HG03095 (cell line): ENCODE measurements at regions not wholly inside any gene's neighbourhood (a gene's known extent, or its start where the extent isn't known, plus 50 kb on each side); places are given as distances from the start of the nearest gene placed in this dataset.

ENCODE experiments used
- ATAC-seq: cut with Tn5 transposase; IDR thresholded peaks from one replicate; pipeline ENCODE4 v1.9.1; 2021; ENCODE audit warnings: moderate library complexity; ENCODE audit not compliant: unreplicated experiment

- no peak for ATAC-seq
Measured at GRCh38 chr1:55503663-55504305, 288.6 kb upstream of the USP24 start.

- no peak for ATAC-seq
Measured at GRCh38 chr1:55500601-55501000, 285.4 kb upstream of the USP24 start.

- no peak for ATAC-seq
Measured at GRCh38 chr1:55490547-55490946, 275.4 kb upstream of the USP24 start.

- ATAC-seq: no peak
Measured at GRCh38 chr1:55484173-55484572, 269.0 kb upstream of the USP24 start.

GRCh38 chr1:55483523-55483922 is 268.4 kb upstream of the USP24 start:
- ATAC-seq: no peak

- ATAC-seq: no peak
Measured at GRCh38 chr1:55481634-55482033, 266.5 kb upstream of the USP24 start.

- no peak for ATAC-seq
Measured at GRCh38 chr1:55480029-55480795, 265.0 kb upstream of the USP24 start.

- no peak for ATAC-seq
Measured at GRCh38 chr1:55478742-55479141, 263.6 kb upstream of the USP24 start.

GRCh38 chr1:55477953-55478352 is 262.8 kb upstream of the USP24 start:
- ATAC-seq: no peak

- ATAC-seq: no peak
Measured at GRCh38 chr1:55476445-55477015, 261.4 kb upstream of the USP24 start.

- no peak for ATAC-seq
Measured at GRCh38 chr1:55474168-55474786, 259.1 kb upstream of the USP24 start.

- no peak for ATAC-seq
Measured at GRCh38 chr1:55473661-55474060, 258.5 kb upstream of the USP24 start.

- ATAC-seq: no peak
Measured at GRCh38 chr1:55472784-55473183, 257.6 kb upstream of the USP24 start.

- ATAC-seq: no peak
Measured at GRCh38 chr1:55472115-55472514, 257.0 kb upstream of the USP24 start.

- ATAC-seq: no peak
Measured at GRCh38 chr1:55468142-55468795, 253.1 kb upstream of the USP24 start.

- ATAC-seq: no peak
Measured at GRCh38 chr1:55466921-55467320, 251.8 kb upstream of the USP24 start.

- no peak for ATAC-seq
Measured at GRCh38 chr1:55466373-55466772, 251.2 kb upstream of the USP24 start.

- ATAC-seq: no peak
Measured at GRCh38 chr1:55464550-55464949, 249.4 kb upstream of the USP24 start.

GRCh38 chr1:55463814-55464475 is 248.8 kb upstream of the USP24 start:
- no peak for ATAC-seq

GRCh38 chr1:55457874-55458273 is 242.7 kb upstream of the USP24 start:
- ATAC-seq: no peak

GRCh38 chr1:55456971-55457370 is 241.8 kb upstream of the USP24 start:
- no peak for ATAC-seq
